ENCODE measurements at regions not wholly inside any gene's neighbourhood (a gene's known extent, or its start where the extent isn't known, plus 50 kb on each side); places are given as distances from the start of the nearest gene placed in this dataset.

GRCh38 chr7:133164498-133164897, 82.6 kb upstream of the CHCHD3 start:
- TF ChIP-seq, protein P1, sequence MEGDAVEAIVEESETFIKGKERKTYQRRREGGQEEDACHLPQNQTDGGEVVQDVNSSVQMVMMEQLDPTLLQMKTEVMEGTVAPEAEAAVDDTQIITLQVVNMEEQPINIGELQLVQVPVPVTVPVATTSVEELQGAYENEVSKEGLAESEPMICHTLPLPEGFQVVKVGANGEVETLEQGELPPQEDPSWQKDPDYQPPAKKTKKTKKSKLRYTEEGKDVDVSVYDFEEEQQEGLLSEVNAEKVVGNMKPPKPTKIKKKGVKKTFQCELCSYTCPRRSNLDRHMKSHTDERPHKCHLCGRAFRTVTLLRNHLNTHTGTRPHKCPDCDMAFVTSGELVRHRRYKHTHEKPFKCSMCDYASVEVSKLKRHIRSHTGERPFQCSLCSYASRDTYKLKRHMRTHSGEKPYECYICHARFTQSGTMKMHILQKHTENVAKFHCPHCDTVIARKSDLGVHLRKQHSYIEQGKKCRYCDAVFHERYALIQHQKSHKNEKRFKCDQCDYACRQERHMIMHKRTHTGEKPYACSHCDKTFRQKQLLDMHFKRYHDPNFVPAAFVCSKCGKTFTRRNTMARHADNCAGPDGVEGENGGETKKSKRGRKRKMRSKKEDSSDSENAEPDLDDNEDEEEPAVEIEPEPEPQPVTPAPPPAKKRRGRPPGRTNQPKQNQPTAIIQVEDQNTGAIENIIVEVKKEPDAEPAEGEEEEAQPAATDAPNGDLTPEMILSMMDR (conservative IDR thresholded peaks at IDR 0.05) = no peak
- no peak for TF ChIP-seq EZH2 (IDR thresholded peaks at IDR 0.05; ENCODE audit: low read depth)
